ENCODE measurements at regions not wholly inside any gene's neighbourhood (a gene's known extent, or its start where the extent isn't known, plus 50 kb on each side); places are given as distances from the start of the nearest gene placed in this dataset.

- ATAC-seq, result no peak
- no peaks in the 10 kb centered on the region for H3K9me3 ChIP-seq
- no peak for DNase-seq
- H3K36me3 ChIP-seq, result no peaks in the 10 kb centered on the region
- no peaks in the 10 kb centered on the region for H3K4me1 ChIP-seq
- no peak overlapping the region for H3K4me3 ChIP-seq
- H3K27ac ChIP-seq, result no peak overlapping the region
- H3K27me3 ChIP-seq, result no peaks in the 10 kb centered on the region
- intact Hi-C loops (cut with DNase I), result no loop called here
- TF ChIP-seq CTCF (IDR thresholded peaks at IDR 0.05), result no peak
Measured at GRCh38 chr18:5653802-5654201, 110.0 kb upstream of the EPB41L3 start.

GRCh38 chr18:5651736-5652135 lies 107.9 kb upstream of the EPB41L3 start:
- no peak overlapping the region for H3K27ac ChIP-seq
- H3K27me3 ChIP-seq, result no peaks in the 10 kb centered on the region
- DNase-seq (no peak), ATAC-seq (no peak)
- H3K9me3 ChIP-seq, result no peaks in the 10 kb centered on the region
- H3K36me3 ChIP-seq, result no peaks in the 10 kb centered on the region
- H3K4me3 ChIP-seq, result no peak overlapping the region
- H3K4me1 ChIP-seq, result no peaks in the 10 kb centered on the region
- intact Hi-C loops (cut with DNase I), result no loop called here
- TF ChIP-seq CTCF (IDR thresholded peaks at IDR 0.05), result no peak

- no peaks in the 10 kb centered on the region for H3K9me3 ChIP-seq
- no peaks in the 10 kb centered on the region for H3K4me1 ChIP-seq
- intact Hi-C loops (cut with DNase I), result no loop called here
- TF ChIP-seq CTCF (IDR thresholded peaks at IDR 0.05), result no peak
- no peaks in the 10 kb centered on the region for H3K27me3 ChIP-seq
- DNase-seq (no peak), ATAC-seq (no peak)
- H3K27ac ChIP-seq, result no peak overlapping the region
- no peaks in the 10 kb centered on the region for H3K36me3 ChIP-seq
- H3K4me3 ChIP-seq, result no peak overlapping the region
Measured at GRCh38 chr18:5649439-5649838, 105.6 kb upstream of the EPB41L3 start.

- H3K27me3 ChIP-seq, result no peaks in the 10 kb centered on the region
- intact Hi-C loops (cut with DNase I), result no loop called here
- no peaks in the 10 kb centered on the region for H3K36me3 ChIP-seq
- no peak overlapping the region for H3K4me3 ChIP-seq
- H3K27ac ChIP-seq, result no peak overlapping the region
- H3K9me3 ChIP-seq, result no peaks in the 10 kb centered on the region
- no peak for TF ChIP-seq CTCF (IDR thresholded peaks at IDR 0.05)
- DNase-seq, result no peak
- no peak for ATAC-seq
- H3K4me1 ChIP-seq, result no peaks in the 10 kb centered on the region
Measured at GRCh38 chr18:5646739-5647138, 102.9 kb upstream of the EPB41L3 start.

GRCh38 chr18:5643288-5643687 lies 99.5 kb upstream of the EPB41L3 start:
- Histone ChIP-seq H3K36me3 (no peaks in the 10 kb centered on the region), H3K4me3 (no peak overlapping the region), H3K4me1 (no peaks in the 10 kb centered on the region), H3K27ac (no peak overlapping the region), H3K27me3 (no peaks in the 10 kb centered on the region), H3K9me3 (no peaks in the 10 kb centered on the region)
- no peak for TF ChIP-seq CTCF (IDR thresholded peaks at IDR 0.05)
- intact Hi-C loops (cut with DNase I), result no loop called here
- ATAC-seq (no peak), DNase-seq (no peak)

- intact Hi-C loops (cut with DNase I), result no loop called here
- DNase-seq, result no peak
Measured at GRCh38 chr18:5640939-5641338, 97.1 kb upstream of the EPB41L3 start.

More at GRCh38 chr18:5640939-5641338, 97.1 kb upstream of the EPB41L3 start:
- Histone ChIP-seq H3K9me3 (no peaks in the 10 kb centered on the region), H3K27me3 (no peaks in the 10 kb centered on the region), H3K4me1 (no peaks in the 10 kb centered on the region), H3K36me3 (no peaks in the 10 kb centered on the region), H3K4me3 (no peak overlapping the region), H3K27ac (no peak overlapping the region)
- no peak for TF ChIP-seq CTCF (IDR thresholded peaks at IDR 0.05)
- no peak for ATAC-seq
